Esophagus squamous epithelium (tissue), 5 donors: ENCODE measurements at regions not wholly inside any gene's neighbourhood (a gene's known extent, or its start where the extent isn't known, plus 50 kb on each side); places are given as distances from the start of the nearest gene placed in this dataset.
"Not testable (repeated sequence)": the region's sequence is repeated elsewhere in the genome, so short reads cannot be mapped to it uniquely, and the experiment has no call there.

ENCODE experiments used
- DNase-seq: peaks from one replicate; lab custom pipeline; 2025; lab: John Stamatoyannopoulos, UW
- H3K27ac ChIP-seq, 4 donors: fragments of 200-600 bp; sonication (generic); one replicate each; pipeline ENCODE4 v1.5.1; 2016 to 2019; ENCODE audit warnings: mild to moderate bottlenecking in 1 of 4
- H3K27me3 ChIP-seq, 4 donors: fragments of 200-600 bp; sonication (generic); 1 replicate in 3 of 4; 2 replicates in 1 of 4; pipeline versions ENCODE4 v1.5.1 to v1.6.0; 2017 to 2021; ENCODE audit warnings: antibody characterized with exemption in 1 of 4
- H3K36me3 ChIP-seq, 3 donors: fragments of 200-600 bp; sonication (generic); one replicate each; pipeline ENCODE4 v1.5.1; 2016 to 2019
- H3K4me1 ChIP-seq, 3 donors: fragments of 200-600 bp; sonication (generic); one replicate each; pipeline ENCODE4 v1.5.1; 2017 to 2019
- H3K4me3 ChIP-seq, 4 donors: fragments of 200-600 bp; sonication (generic); 1 replicate in 3 of 4; 2 replicates in 1 of 4; pipeline ENCODE4 v1.5.1; 2016 to 2019; ENCODE audit warnings: mild to moderate bottlenecking in 2 of 4, moderate library complexity in 1 of 4
- H3K9me3 ChIP-seq, 3 donors: fragments of 200-600 bp; sonication (generic); one replicate each; pipeline ENCODE4 v1.5.1; 2016 to 2019
- POLR2A ChIP-seq, 4 donors: fragments of 450-650 bp; IDR thresholded peaks; one replicate each; pipeline ENCODE4 v1.6.1; 2017; ENCODE audit warnings: antibody characterized with exemption in 4 of 4, mild to moderate bottlenecking in 4 of 4, moderate library complexity in 3 of 4
- WGBS, 2 donors: methylation state at CpG; one replicate each; pipeline ENCODE4 v1.1.5; 2018; 5-methylcytosine and 5-hydroxymethylcytosine counted together
- intact Hi-C: fragments of 100-400 bp; cut with DNase I; formaldehyde crosslinking; loops from one replicate; pipeline ENCODE4 v1.15.0; 2022
- TF ChIP-seq, protein P1 (sequence below), 6 experiments: fragments of 450-650 bp in 4 of 6; fragments of 200-600 bp in 2 of 6; sonication (generic) in 2 of 6; IDR thresholded peaks; one replicate each; pipeline ENCODE4 v1.5.1; 2016 to 2019; ENCODE audit warnings: antibody characterized with exemption in 6 of 6, mild to moderate bottlenecking in 4 of 6, moderate library complexity in 4 of 6
- donor health status: DM: yes; HTN: yes; CAD: no.

DNA sequence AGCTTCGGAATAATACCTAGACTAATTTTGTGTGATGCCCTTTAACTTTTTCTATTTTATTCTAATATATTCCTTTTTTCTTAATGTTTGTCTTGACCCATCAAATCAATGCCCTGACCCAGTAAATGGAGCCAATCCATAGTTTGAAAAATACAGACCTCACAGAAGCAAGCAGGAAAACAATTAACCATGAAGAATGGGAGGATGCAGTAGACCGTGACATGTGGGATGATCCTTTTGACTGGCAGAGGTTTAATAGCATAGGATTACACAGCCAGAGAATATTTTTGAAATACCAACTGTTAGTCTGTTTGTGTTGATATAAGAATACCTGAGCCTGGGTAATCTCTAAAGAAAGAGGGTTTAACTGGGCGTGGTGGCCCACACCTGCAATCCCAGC lies 142.6 kb upstream of the NEBL start:
- Histone ChIP-seq H3K27me3 (no peaks in the 10 kb centered on the region), H3K27ac (no peak overlapping the region), H3K4me3 (no peak overlapping the region), H3K36me3 (no peaks in the 10 kb centered on the region), H3K4me1 (no peaks in the 10 kb centered on the region), H3K9me3 (no peaks in the 10 kb centered on the region)
- intact Hi-C loops = no loop called here
- no peak for TF ChIP-seq POLR2A (IDR thresholded peaks at IDR 0.05)
- TF ChIP-seq, protein P1, sequence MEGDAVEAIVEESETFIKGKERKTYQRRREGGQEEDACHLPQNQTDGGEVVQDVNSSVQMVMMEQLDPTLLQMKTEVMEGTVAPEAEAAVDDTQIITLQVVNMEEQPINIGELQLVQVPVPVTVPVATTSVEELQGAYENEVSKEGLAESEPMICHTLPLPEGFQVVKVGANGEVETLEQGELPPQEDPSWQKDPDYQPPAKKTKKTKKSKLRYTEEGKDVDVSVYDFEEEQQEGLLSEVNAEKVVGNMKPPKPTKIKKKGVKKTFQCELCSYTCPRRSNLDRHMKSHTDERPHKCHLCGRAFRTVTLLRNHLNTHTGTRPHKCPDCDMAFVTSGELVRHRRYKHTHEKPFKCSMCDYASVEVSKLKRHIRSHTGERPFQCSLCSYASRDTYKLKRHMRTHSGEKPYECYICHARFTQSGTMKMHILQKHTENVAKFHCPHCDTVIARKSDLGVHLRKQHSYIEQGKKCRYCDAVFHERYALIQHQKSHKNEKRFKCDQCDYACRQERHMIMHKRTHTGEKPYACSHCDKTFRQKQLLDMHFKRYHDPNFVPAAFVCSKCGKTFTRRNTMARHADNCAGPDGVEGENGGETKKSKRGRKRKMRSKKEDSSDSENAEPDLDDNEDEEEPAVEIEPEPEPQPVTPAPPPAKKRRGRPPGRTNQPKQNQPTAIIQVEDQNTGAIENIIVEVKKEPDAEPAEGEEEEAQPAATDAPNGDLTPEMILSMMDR (IDR thresholded peaks at IDR 0.05) = no peak
- WGBS, 2 donors = 74 to 75% methylated on average over 2 to 3 of the region's 3 CpGs
- DNase-seq = no peak

DNA sequence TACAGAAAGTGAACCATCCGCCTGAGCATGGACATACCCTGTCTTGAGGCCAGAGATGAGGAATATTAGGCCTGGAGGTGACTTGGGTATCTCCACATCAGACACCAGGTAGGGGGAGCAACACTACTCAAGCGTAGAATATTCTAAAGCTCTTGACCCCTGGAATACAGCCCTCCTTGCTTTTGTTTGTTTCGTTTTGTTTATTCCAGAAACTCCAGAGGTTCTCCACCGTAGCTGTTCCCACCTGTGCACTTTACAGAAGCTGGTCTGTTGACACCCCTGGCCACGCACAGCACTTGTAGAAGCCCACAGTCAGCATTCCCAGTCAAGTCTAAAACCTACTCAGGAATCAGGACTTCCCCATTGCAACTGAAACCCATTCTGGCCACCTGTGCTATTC lies 139.6 kb upstream of the NEBL start:
- H3K4me3 ChIP-seq = no peak overlapping the region
- H3K4me1 ChIP-seq = no peaks in the 10 kb centered on the region
- no peaks in the 10 kb centered on the region for H3K36me3 ChIP-seq
- H3K27ac ChIP-seq = no peak overlapping the region
- TF ChIP-seq POLR2A (IDR thresholded peaks at IDR 0.05) = no peak
- TF ChIP-seq, protein P1 (IDR thresholded peaks at IDR 0.05) = no peak
- WGBS, 2 donors = 64 to 69% methylated on average over 4 of the region's 5 CpGs
- intact Hi-C loops = no loop called here
- no peaks in the 10 kb centered on the region for H3K9me3 ChIP-seq
- H3K27me3 ChIP-seq = no peaks in the 10 kb centered on the region
- DNase-seq = no peak

DNA sequence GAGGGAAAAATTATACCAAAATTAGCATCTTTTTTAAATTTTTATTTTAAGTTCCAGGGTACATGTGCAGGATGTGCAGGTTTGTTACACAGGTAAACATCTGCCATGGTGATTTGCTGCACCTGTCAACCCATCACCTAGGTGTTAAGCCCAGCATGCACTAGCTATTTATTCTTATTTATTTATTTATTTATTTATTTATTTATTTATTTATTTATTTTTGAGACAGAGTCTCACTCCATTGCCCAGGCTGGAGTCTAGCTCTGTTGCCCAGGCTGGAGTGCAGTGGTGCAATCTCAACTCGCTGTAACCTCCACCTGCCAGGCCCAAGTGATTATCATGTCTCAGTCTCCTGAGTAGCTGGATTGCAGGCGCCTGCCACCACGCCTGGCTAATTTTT lies 137.7 kb upstream of the NEBL start:
- H3K4me3 ChIP-seq, H3K27ac ChIP-seq, H3K36me3 ChIP-seq, H3K9me3 ChIP-seq, H3K27me3 ChIP-seq, intact Hi-C loops, H3K4me1 ChIP-seq, DNase-seq: not testable (repeated sequence)
- 100% methylated on average over 2 to 3 of the region's 3 CpGs for WGBS, 2 donors

DNA sequence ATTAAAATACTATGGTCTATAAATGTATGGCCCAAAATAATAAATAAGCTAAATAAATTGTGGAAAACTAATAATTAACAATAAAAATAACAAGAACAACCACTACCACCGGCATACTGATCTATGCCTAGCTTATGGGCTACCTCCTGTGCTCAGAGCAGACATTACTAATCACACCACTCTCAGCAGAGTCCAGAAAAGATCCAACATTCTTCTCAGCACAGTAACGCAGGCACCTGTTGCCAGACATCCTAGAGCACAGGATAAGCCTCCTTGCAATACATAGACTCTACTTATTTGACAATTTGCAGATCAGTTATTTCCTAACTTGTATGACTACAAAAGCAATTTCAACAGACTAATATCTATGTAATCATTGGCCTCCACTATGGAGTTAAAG lies 137.1 kb upstream of the NEBL start:
- TF ChIP-seq POLR2A (IDR thresholded peaks at IDR 0.05) = no peak
- WGBS, 2 donors = 56 to 77% methylated on average over 2 of the region's 2 CpGs
- Histone ChIP-seq H3K9me3 (no peaks in the 10 kb centered on the region), H3K27me3 (no peaks in the 10 kb centered on the region), H3K27ac (no peak overlapping the region), H3K4me3 (no peak overlapping the region), H3K36me3 (no peaks in the 10 kb centered on the region), H3K4me1 (no peaks in the 10 kb centered on the region)
- no peak for DNase-seq
- intact Hi-C loops = no loop called here

DNA sequence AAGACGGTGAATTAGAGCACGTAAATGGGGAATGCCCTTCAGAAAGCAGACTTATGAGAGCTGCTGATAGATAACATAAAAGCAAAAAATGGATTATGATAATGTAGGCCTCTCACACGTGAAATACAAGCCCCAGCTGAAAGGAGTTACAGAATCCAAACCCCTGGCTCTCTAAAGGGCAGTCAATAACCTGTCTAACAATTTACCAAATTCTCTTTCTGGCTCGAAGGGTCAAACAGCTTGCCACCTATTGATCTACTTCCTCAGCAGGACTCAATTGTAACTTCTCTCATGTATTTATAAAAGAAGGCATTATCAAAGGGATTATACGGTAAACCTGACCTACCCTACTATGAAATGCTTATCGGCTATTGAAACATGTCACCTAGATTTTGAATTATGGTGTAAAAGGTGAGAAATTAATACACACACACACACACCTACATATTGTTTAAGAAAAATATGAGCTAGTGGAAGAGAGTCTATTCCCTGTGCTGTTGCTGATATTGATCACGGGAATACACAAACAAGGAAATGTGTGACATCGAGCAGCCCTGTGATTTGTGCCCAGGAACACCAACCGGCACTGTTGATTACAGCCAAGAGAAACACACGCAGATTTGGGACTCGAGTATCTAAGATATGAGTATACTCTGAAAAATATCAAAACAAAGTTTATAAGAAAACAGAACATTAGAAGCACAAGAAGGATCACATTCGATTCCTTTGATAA lies 135.6 kb upstream of the NEBL start:
- Histone ChIP-seq H3K4me1 (no peaks in the 10 kb centered on the region), H3K36me3 (no peaks in the 10 kb centered on the region), H3K27ac (no peak overlapping the region), H3K9me3 (no peaks in the 10 kb centered on the region), H3K4me3 (no peak overlapping the region), H3K27me3 (no peaks in the 10 kb centered on the region)
- DNase-seq = no peak
- intact Hi-C loops = no loop called here
- WGBS, 2 donors = 67 to 72% methylated on average over 12 of the region's 12 CpGs
- no peak for TF ChIP-seq POLR2A (IDR thresholded peaks at IDR 0.05)
- TF ChIP-seq, protein P1 (IDR thresholded peaks at IDR 0.05) = no peak

DNA sequence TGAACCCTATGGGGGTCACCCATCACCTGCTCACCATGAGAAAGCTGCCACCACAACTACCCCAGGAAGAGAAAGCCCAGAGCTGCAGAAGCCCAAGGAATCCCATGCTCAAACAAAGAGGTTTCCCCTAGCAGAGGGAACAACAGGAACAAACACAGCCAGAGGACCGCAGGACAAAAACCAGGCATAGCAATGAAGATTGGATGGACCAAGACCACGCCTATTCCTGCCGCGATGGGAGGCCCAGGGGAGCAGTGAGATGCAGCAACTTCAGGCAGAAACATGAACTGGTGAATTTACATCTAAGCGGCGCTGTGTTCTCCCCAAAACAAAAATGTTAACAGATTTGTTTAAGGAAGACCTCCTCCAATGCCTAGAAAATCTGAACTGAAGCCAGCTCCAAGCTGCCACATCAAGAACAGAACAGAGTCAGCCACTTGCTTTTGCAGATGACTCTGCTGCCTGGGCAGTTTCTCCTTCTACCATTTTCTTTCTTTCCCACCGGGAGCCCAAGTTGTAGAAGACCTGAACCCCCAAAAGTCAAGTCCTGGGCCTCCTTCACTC lies 134.2 kb upstream of the NEBL start:
- no peak for DNase-seq
- Histone ChIP-seq H3K27me3 (no peaks in the 10 kb centered on the region), H3K36me3 (no peaks in the 10 kb centered on the region), H3K9me3 (no peaks in the 10 kb centered on the region), H3K4me1 (no peaks in the 10 kb centered on the region), H3K4me3 (no peak overlapping the region), H3K27ac (no peak overlapping the region)
- intact Hi-C loops = no loop called here
- WGBS, 2 donors = 81 to 84% methylated on average over 3 to 7 of the region's 7 CpGs
- TF ChIP-seq, protein P1 (IDR thresholded peaks at IDR 0.05) = no peak
- no peak for TF ChIP-seq POLR2A (IDR thresholded peaks at IDR 0.05)
